ENCODE measurements at regions not wholly inside any gene's neighbourhood (a gene's known extent, or its start where the extent isn't known, plus 50 kb on each side); places are given as distances from the start of the nearest gene placed in this dataset.
"Not testable (repeated sequence)": the region's sequence is repeated elsewhere in the genome, so short reads cannot be mapped to it uniquely, and the experiment has no call there.

DNA sequence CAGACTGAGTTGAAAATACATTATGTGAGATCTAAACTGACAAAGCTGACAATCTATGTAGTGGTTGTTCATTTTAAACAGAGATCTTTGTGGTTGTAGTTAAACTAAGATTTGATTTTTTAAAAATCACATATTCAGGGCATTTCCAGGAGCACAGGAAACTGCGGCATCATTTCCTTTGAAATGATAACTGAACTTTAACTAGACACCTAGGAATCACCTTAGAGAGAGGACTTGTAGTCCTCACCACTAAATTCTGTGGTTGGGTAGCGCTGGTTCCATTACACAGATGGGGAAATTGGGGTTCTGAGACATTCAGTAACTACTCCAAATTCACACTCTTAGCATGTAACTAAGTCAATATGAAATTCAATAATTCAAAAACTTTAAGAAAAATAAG lies 96.0 kb upstream of the TRIB2 start:
- DNase-seq (ENCODE audit: low read depth in 2 of 3, low spot score in 2 of 3) = no peak

DNA sequence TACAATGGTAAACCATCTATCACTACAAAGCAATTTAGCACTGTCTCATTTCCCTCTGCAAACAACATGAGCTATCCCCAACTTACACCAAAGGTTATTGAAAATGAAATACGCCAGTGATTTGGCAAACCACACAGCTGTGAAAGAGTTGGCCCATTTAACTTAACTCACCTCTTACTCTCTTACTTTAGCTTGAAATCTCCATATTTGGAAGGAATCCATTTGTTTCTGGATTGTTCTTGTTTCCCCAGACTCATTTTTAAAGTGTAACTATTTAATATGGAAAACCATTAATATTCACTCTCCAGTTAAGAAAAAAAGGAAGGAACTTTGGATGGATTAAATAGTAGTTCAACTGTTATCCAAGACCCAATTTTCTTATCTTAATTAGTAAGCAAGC lies 93.7 kb upstream of the TRIB2 start:
- DNase-seq (ENCODE audit: low read depth in 2 of 3, low spot score in 2 of 3) = no peak

DNA sequence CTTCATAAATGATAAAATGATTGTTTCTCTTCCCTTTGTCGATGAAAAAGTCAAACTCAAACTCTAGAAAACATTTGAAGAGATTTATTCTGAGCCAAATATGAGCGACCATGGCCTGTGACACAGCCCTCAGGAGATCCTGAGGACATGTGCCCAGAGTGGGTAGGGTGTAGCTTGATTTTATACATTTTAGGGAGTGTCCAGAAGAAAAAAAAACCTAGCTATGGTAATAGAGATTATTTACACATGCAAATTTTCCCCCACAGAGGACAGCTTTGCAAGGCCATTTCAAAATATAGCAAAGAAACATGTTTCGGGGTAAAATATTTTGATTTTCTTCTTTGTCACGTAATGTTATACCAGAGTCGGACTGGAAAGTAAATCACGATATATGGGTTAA lies 92.4 kb upstream of the TRIB2 start:
- DNase-seq (ENCODE audit: low read depth in 2 of 3, low spot score in 2 of 3) = no peak

DNA sequence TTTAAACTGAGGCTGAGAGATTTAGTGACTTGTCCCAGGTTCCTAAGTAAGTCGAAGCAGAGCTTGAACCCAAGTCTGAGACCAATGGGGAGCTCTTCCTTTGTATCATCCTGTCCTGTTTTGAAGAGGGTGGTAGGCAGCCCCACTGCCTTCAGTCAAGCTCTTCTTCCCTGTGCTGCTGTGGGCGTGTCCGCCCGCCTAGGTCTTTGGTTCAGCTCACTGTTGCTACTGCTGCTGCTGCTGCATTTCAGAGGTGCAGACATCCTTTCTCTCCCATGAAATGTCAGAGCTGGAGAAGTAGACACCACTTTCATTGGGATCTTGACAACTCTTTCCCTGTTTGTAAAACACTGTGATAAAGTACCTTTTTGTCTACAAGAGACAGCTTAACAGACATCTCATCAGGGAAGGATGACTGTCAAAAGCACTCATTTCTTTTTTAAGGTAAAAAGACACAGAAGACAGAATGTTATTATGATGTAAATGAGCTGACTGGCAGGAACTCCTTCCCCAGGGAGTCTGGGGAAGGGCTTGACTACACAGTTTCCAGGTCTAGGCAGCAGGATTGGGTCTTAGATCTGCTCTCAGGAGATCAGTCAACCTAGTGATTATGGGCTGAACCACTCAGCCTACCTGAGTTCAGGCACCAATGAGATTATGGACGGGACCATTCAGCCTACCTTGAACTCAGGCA lies 91.7 kb upstream of the TRIB2 start:
- no peak for DNase-seq (ENCODE audit: low read depth in 2 of 3, low spot score in 2 of 3)

DNA sequence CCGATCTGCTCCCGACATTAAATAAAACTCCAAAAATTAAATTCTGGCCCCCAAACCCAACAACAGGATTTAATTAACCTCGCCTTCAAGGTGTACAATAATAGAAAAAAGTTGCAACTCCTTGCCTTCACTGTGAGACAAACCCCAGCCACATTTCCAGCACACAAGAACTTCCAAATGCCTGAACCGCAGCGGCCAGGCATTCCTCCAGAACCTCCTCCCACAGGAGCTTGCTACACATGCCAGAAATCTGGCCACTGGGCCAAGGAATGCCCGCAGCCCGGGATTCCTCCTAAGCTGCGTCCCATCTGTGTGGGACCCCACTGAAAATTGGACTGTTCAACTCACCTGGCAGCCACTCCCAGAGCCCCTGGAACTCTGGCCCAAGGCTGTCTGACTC lies 88.2 kb upstream of the TRIB2 start:
- not testable (repeated sequence) for DNase-seq (ENCODE audit: low read depth in 2 of 3, low spot score in 2 of 3)

DNA sequence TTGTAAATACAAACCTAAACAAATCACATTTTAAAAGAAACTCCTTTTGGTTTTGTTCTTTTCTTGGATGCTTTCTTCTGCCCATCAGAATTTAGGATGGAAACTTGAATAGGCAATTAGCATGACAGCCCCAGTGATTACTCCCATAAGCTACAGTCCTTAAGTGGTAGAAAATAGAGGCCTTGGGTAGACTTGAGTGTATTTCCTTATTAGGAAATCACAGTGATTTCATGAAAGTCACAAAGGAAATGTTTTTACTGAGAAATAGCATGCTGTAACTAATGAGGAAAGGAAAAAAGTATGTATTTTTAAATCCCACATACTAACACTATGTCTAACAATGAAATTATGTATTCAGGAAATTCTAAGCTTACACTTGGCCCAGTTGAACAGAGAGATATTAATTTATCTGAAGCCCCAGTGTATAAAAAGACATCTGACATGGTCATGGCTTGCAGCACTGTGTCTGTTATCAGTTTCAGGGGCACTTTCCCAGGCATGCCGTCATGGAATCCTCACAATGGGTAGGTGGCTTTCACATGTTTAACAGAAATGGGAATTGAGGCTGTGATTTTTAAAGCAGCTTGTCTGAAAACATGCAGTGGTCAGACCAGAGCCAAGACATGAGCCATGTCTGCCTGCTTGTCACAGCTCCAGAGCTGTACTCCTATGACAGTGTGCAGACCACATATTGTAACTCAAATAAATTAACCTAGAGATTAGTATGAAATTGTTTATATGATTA lies 79.7 kb upstream of the TRIB2 start:
- no peak for DNase-seq (ENCODE audit: low read depth in 2 of 3, low spot score in 2 of 3)

DNA sequence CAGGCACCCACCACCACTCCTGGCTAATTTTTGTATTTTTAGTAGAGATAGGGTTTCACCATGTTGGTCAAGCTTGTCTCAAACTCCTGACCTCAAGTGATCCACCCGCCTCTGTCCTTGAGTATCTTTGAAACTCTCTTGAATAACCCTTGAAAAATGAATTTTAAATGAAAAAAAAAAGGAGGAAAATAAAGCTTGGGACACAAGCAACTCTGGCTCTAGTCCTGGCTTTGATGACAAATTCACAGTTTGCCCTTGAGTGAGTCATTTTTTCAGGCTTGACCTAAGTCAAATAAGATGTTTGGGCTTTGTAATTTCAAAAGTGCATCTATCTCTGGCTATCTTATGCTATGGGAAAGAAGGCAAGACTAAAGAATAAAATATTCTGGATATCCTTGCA lies 79.0 kb upstream of the TRIB2 start:
- no peak for DNase-seq (ENCODE audit: low read depth in 2 of 3, low spot score in 2 of 3)

DNA sequence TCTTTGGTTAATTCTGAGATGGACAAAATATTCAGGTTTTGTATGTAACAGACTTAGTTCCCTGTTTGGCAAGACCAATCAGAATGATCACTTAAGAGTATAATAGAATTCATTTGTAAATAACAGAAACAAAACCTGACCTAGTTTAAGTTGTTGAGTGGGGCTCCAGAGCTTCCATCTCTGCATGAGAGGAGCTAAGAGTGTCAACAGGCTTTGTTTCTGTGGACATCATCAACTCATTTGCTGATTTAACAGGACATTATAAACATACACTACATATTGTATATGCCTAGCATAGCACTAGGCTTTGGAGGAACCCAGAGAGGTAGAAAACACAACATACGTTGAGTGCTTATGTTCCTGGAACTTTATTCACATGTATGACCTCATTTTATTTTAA lies 75.3 kb upstream of the TRIB2 start:
- DNase-seq (ENCODE audit: low read depth in 2 of 3, low spot score in 2 of 3) = no peak

DNA sequence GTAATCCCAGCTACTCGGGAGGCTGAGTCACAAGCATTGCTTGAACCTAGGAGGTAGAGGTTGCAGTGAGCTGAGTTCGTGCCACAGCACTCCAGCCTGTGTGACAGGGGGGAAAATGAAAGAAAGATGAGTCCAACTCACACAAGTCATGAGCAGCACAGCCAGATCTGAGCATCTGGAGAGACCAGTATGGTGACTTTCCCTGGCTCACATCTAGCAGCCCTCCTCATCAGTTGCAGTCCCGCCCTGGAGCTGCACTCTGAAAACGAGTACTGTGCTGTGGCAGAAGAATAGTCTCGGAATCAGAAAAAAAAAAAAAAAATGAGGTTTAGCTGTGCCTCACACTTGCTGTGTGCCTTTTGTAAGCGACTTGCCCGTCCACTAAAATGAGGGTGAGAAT lies 74.4 kb upstream of the TRIB2 start:
- DNase-seq (ENCODE audit: low read depth in 2 of 3, low spot score in 2 of 3) = no peak

DNA sequence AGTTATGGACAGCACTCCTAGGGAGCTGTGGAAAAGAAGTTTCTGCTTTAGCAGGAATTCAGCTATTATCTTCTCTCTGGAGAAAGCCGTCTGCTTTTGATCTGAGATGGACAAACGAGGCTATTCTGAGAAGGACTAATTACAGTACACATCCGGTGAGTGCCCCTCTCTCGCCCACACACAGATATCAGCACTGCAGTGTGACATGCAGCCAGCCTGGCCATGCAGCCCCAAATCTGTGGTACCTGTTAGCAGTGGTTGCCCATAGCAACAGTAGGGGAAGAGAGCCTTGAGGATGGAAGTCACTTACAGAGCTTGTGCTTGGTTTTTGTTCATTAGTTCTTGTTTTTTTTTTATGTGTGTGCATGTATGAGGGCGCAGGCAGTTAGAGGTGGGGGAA lies 73.9 kb upstream of the TRIB2 start:
- DNase-seq (ENCODE audit: low read depth in 2 of 3, low spot score in 2 of 3) = no peak

DNA sequence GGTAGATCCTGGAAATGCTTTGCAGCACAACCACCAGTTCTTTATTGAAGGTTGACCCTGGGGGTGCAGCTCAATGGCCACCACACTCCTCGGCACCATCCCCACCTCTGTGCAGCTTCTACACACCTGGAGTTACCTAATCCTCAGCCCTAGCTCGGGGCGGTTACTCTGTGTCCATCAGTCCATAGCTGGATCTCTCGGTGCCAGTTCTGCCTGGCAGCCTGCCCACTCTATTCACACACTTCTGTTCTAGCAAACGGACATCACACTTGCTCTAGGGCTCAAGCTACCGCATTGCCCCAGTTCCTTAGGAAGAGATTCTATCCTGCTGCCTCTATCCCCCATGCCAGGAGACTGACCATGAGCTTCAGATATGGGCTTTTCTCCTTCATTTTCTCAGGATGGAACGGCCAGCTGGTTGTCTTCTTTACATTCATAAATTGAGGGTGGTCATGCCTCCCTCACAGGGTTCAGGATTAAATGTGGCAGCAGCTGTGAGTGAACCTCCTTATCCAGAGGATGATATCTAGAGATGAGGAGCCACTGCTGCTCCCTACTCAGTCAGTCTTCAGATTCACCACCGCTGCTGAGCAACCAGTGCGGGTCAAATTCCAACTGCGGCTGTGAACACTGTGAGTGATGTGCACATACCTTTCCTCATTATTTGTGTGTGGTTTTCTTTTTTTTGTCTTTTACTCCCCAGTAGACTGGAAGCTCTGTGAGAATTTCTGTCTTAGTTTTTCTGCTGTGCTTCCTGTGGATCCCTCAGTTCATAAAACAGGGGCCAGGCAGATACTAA lies 66.9 kb upstream of the TRIB2 start:
- no peak for DNase-seq (ENCODE audit: low read depth in 2 of 3, low spot score in 2 of 3)

DNA sequence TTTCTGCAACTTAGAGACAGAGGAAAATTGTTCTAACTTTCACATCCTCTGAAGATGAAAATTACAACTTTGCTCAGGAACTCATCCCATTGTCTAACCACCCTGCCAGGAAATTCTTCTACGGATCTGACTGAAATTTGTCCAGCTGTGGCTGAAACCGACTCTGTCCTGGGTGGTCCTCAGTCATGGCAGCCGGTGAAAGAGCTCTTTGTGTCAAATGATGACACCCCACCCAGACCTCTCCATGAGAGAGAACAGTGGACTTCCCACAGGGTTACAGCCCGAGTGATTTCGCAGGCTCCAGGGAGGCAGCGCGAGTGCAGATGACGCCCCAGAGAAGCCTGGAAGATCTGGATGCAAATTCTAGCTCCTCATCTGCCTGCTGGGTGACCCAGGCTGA lies 65.1 kb upstream of the TRIB2 start:
- DNase-seq (ENCODE audit: low read depth in 2 of 3, low spot score in 2 of 3) = no peak

DNA sequence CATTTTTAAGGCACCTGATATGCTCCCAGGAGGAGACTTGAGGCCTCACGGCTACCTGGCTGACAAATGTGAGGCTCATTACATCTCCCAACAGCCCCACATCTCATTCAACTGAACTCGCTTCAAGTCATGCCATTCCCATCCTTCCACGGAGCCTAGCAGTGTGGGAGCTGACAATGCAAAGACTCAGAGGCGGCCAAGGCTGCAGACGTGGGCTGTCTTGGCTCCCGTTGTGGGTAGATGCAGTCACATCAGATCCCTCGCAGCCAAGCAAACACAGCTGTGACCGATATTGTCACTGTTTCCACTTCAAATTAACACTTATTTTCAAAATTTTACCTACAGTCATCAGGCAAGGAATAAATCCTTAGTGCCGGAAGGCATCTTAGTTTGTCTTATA lies 64.0 kb upstream of the TRIB2 start:
- DNase-seq (ENCODE audit: low read depth in 2 of 3, low spot score in 2 of 3) = no peak

DNA sequence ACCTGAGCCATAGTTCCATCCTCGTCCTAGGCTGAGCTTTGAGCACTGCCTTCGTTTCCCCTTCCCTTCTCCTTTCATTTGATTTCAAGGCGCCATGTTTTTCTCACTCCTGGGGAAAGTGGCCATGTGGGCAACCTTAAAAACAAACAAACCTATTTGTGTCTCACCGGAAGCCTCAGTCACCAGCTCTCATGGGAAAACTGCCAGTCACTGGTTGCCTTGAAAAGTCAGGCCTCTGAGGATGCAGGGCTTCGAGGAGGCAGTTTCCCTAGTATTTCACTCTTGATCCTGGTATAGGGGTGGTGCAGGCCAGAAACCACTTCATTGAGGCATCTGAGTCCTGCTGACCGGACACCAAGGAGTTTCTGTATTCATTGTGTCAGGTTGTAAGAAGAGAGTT lies 59.2 kb upstream of the TRIB2 start:
- DNase-seq (ENCODE audit: low read depth in 2 of 3, low spot score in 2 of 3) = no peak

DNA sequence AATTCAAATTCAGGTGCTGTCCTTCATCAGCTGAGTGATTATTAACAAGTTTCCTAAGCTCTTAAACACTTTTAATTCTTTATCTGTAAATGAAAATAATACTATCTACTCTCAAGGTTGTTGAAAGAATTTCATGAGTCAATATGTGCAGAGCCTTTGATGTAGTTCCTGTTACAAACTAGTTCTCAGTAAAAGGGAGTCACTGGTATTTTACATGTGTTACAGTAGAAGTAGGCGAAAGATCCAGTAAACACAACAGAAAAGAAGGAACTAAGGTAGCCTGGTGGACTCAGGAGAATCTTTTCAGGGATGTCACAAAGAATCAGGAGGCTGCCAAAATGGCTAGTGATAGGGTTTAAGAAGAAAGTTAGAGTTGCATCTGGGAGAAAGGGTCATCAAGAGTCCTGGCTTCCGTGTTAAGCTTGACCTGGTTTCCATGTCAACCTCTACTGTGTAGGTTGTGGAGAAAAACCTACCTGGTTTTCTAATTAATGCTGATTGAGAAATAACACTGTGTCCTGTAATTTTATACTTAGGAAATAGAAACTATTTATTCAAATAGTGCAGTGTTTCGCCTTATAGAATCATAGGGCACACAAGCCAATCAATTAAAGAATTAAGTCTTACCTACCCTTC lies 58.3 kb upstream of the TRIB2 start:
- DNase-seq (ENCODE audit: low read depth in 2 of 3, low spot score in 2 of 3) = no peak

DNA sequence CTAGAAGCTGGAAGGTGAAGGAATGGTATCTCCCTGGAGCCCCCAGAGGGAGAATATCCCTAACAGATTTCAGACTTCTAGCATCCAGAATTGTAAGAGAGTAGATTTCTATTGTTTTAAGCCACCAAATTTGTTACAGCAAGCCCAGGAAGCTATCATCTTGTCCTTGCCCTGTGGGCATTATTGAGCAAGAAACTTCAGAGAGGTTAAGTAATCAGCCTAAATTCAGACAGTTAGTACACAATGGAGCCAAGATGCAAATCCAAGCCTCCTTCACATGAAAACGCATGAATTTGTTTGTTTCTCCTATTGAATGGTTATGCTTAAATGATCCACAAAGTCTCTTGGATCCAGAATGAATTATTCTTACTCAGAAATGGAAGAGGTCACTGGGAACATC lies 55.2 kb upstream of the TRIB2 start:
- no peak for DNase-seq (ENCODE audit: low read depth in 2 of 3, low spot score in 2 of 3)

DNA sequence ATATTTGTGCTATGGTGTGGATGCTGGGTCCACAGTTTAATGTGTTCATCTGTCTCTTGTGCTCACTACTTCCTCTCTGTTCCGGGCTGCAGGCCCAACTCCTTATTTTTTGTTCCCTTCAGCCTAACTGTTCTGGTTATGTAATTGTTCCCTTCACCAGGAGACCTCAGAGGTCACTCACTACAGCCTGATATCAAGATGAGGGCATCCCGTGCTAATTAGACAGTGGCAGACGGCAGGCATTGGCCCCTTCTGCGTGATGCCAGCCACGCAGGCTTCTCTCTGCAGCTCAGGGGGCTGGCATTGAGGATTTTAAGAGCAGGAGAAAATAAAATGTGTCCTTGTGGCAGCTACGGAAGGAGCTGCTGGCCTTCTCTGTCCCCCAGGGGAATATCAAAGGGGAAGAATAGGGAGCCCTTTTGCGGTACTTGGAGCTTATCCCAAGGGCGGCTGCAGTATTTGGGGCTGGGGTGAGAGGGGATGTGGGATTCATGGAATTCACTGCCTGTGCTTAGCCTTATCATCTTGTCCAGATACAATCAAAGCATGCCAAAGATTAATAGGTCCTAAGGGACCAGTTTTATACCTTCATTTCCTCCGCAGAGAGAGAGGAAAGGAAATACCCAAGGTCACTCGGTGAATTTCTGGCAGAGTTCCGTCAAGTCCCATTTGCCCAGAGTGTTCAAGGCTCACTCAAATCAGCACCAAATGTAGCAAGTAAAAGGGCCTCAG lies 53.3 kb upstream of the TRIB2 start:
- no peak for DNase-seq (ENCODE audit: low read depth in 2 of 3, low spot score in 2 of 3)

DNA sequence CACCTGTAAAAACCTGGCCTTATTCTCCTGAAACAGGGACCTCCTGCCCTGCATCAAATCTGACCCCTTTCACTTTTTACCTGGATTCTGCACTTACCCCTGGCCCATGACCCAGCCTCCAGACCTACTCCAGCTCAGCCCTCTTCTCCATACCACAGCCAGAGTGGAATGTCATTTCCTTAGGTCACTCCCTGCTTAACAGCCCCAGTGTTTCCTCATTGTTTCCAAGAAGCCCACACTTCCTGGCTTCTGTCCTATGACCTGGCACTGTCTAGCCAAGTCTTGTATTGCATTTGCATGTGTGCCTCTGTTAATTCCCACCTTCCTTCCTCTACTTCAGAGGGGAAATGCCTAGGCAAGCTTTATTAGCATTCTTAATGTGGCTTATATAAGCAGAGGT lies 51.4 kb upstream of the TRIB2 start:
- DNase-seq (ENCODE audit: low read depth in 2 of 3, low spot score in 2 of 3) = no peak

DNA sequence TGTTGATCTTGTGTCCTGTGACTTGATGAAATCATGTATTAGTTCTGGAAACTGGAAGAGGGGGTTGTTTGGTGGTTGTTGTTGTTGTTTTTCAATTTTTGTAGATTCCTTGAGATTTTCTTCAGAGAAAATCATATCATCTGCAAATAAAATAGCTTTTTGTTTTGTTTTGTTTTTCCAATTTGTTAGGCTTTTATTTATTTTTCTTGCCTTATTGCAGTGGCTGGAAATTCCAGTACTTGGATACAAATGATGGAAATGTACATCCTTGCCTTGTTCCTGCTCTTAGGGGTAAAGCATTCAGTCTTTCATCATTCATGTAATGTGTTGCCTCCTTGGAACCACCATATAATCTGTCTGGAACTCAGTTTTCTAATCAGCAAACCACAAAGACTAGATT lies 50.3 kb upstream of the TRIB2 start:
- no peak for DNase-seq (ENCODE audit: low read depth in 2 of 3, low spot score in 2 of 3)

All from hematopoietic multipotent progenitor cell (in vitro differentiated cells).